H1 (cell line): ENCODE measurements at regions not wholly inside any gene's neighbourhood (a gene's known extent, or its start where the extent isn't known, plus 50 kb on each side); places are given as distances from the start of the nearest gene placed in this dataset.

ENCODE experiments used
- CTCF ChIA-PET: fragments of 300-600 bp; sonication (Branson Sonifier 250); formaldehyde crosslinking; loops from one replicate; lab custom pipeline; 2021; ENCODE audit not compliant: partially characterized antibody; lab: Charles Lee
- POLR2A ChIA-PET: fragments of 300-600 bp; sonication (Branson Sonifier 250); formaldehyde crosslinking; loops from one replicate; lab custom pipeline; 2021; ENCODE audit warnings: inconsistent platforms; ENCODE audit not compliant: partially characterized antibody; lab: Charles Lee
- DNase-seq, 2 experiments: peaks; one replicate each; pipeline versions ENCODE4 v3.0.0 to v3.0.0-alpha.2; 2010 to 2022; ENCODE audit warnings: low spot score in 2 of 2, low read depth in 1 of 2, mixed read lengths in 1 of 2
- FAIRE-seq: peaks from 2 replicates; lab custom pipeline; 2011; peaks lifted over from hg19 to GRCh38; lab: Jason Lieb, UNC
- H2AFZ ChIP-seq: 2 replicates; pipeline ENCODE4 v1.8.1; 2012; ENCODE audit warnings: low read length, inconsistent platforms
- H2AK5ac ChIP-seq: 2 replicates; pipeline ENCODE4 v1.6.1; 2013; ENCODE audit warnings: low read depth, low read length
- H2BK120ac ChIP-seq: replicated peaks from 2 replicates; pipeline ENCODE3; 2013; ENCODE audit warnings: low read depth, low read length, inconsistent platforms
- H2BK12ac ChIP-seq: 2 replicates; pipeline ENCODE4 v1.6.1; 2013; ENCODE audit warnings: low read depth, low read length
- H2BK15ac ChIP-seq: 2 replicates; pipeline ENCODE4 v1.6.1; 2013; ENCODE audit warnings: low read length
- H2BK20ac ChIP-seq: 2 replicates; pipeline ENCODE4 v1.6.1; 2013; ENCODE audit warnings: low read length
- H2BK5ac ChIP-seq: 2 replicates; pipeline ENCODE4 v1.6.1; 2013; ENCODE audit warnings: low read depth, low read length
- H3K14ac ChIP-seq: 2 replicates; pipeline ENCODE4 v1.6.1; 2013; ENCODE audit warnings: inconsistent platforms; ENCODE audit not compliant: insufficient read length
- H3K18ac ChIP-seq: 2 replicates; pipeline ENCODE4 v1.6.1; 2013; ENCODE audit warnings: low read length; ENCODE audit errors: extremely low read depth
- H3K23ac ChIP-seq: 2 replicates; pipeline ENCODE4 v1.6.1; 2013; ENCODE audit warnings: inconsistent platforms; ENCODE audit not compliant: insufficient read length
- H3K23me2 ChIP-seq: 2 replicates; pipeline ENCODE4 v1.6.1; 2013; ENCODE audit warnings: low read depth, low read length
- H3K27ac ChIP-seq: 2 replicates; pipeline ENCODE4 v1.6.1; 2011; ENCODE audit warnings: low read depth, low read length, inconsistent platforms
- H3K27me3 ChIP-seq, 4 experiments: replicated peaks in 1 of 4; 1 replicate in 1 of 4; 2 replicates in 3 of 4; pipeline versions ENCODE4 v1.6.1 to v1.8.1; 2011 to 2013; ENCODE audit warnings: low read length in 3 of 4, mild to moderate bottlenecking in 3 of 4, inconsistent platforms in 2 of 4, mixed read lengths in 2 of 4, moderate library complexity in 1 of 4; ENCODE audit not compliant: control insufficient read depth in 3 of 4, insufficient read depth in 3 of 4; ENCODE audit errors: extremely low read depth in 1 of 4
- H3K36me3 ChIP-seq, 4 experiments: 2 replicates each; pipeline versions ENCODE4 v1.6.1 to v1.8.1; 2011 to 2013; ENCODE audit warnings: mild to moderate bottlenecking in 4 of 4, low read length in 3 of 4, moderate library complexity in 2 of 4, control low read depth in 1 of 4, inconsistent platforms in 1 of 4; ENCODE audit not compliant: insufficient read depth in 4 of 4, control insufficient read depth in 2 of 4
- H3K4ac ChIP-seq: replicated peaks from 2 replicates; pipeline ENCODE3; 2013; ENCODE audit warnings: low read length, low read depth, mixed read lengths, inconsistent platforms; ENCODE audit not compliant: insufficient read length
- H3K4me1 ChIP-seq, 4 experiments: replicated peaks in 1 of 4; 1 replicate in 1 of 4; 2 replicates in 3 of 4; pipeline versions ENCODE4 v1.6.1 to v1.8.1; 2011 to 2013; ENCODE audit warnings: low read length in 3 of 4, inconsistent platforms in 2 of 4, mixed read lengths in 1 of 4; ENCODE audit not compliant: insufficient read depth in 4 of 4, control insufficient read depth in 3 of 4
- H3K4me2 ChIP-seq, 2 experiments: 2 replicates each; pipeline versions ENCODE4 v1.6.1 to v1.8.1; 2011 to 2013; ENCODE audit warnings: low read depth in 2 of 2, low read length in 2 of 2, control low read depth in 1 of 2, inconsistent platforms in 1 of 2, mild to moderate bottlenecking in 1 of 2; ENCODE audit not compliant: insufficient read depth in 1 of 2
- H3K4me3 ChIP-seq, 4 experiments: fragments of 200-600, 300-600 bp in 1 of 4; sonication (generic), shearing (Covaris generic), sonication (Bioruptor Twin) in 1 of 4; 2 replicates each; pipeline versions ENCODE4 v1.5.1 to v1.8.1; 2011 to 2016; ENCODE audit warnings: low read length in 4 of 4, low read depth in 3 of 4, control low read depth in 2 of 4, inconsistent platforms in 2 of 4, mild to moderate bottlenecking in 2 of 4, mixed read lengths in 1 of 4, moderate library complexity in 1 of 4; ENCODE audit not compliant: insufficient read depth in 2 of 4; ENCODE audit errors: extremely low read depth in 1 of 4
- H3K56ac ChIP-seq: replicated peaks from 2 replicates; pipeline ENCODE3; 2013; ENCODE audit warnings: low read depth, mild to moderate bottlenecking, mixed read lengths, low read length, inconsistent platforms; ENCODE audit not compliant: insufficient read length
- H3K79me1 ChIP-seq: 2 replicates; pipeline ENCODE4 v1.6.1; 2013; ENCODE audit warnings: low read depth, low read length, control low read depth
- H3K79me2 ChIP-seq, 2 experiments: 2 replicates each; pipeline versions ENCODE4 v1.6.1 to v1.8.1; 2012 to 2013; ENCODE audit warnings: low read length in 2 of 2, mild to moderate bottlenecking in 2 of 2, inconsistent platforms in 1 of 2; ENCODE audit not compliant: insufficient read depth in 2 of 2, control insufficient read depth in 1 of 2
- H3K9ac ChIP-seq, 4 experiments: replicated peaks in 1 of 4; 1 replicate in 1 of 4; 2 replicates in 3 of 4; pipeline versions ENCODE4 v1.6.1 to v1.8.1; 2011 to 2013; ENCODE audit warnings: low read depth in 3 of 4, low read length in 3 of 4, control low read depth in 2 of 4, mild to moderate bottlenecking in 2 of 4, moderate library complexity in 2 of 4, inconsistent platforms in 1 of 4; ENCODE audit errors: extremely low read depth in 1 of 4
- H3K9me3 ChIP-seq, 2 experiments: 2 replicates each; pipeline versions ENCODE4 v1.6.1 to v1.8.1; 2012 to 2013; ENCODE audit warnings: mild to moderate bottlenecking in 2 of 2, moderate library complexity in 2 of 2, control low read depth in 1 of 2, inconsistent platforms in 1 of 2, low read depth in 1 of 2, low read length in 1 of 2, mixed read lengths in 1 of 2; ENCODE audit not compliant: insufficient read depth in 2 of 2
- H4K20me1 ChIP-seq, 2 experiments: replicated peaks in 1 of 2; 2 replicates each; pipeline versions ENCODE3 to v1.8.1; 2011 to 2013; ENCODE audit warnings: inconsistent platforms in 2 of 2, low read length in 2 of 2, mild to moderate bottlenecking in 1 of 2; ENCODE audit not compliant: insufficient read depth in 2 of 2, control insufficient read depth in 1 of 2
- H4K5ac ChIP-seq: 2 replicates; pipeline ENCODE4 v1.6.1; 2013; ENCODE audit warnings: low read length, low read depth, mixed read lengths, inconsistent platforms; ENCODE audit not compliant: insufficient read length
- H4K8ac ChIP-seq: 2 replicates; pipeline ENCODE4 v1.8.0; 2013; ENCODE audit warnings: mild to moderate bottlenecking, moderate library complexity, low read length, inconsistent platforms; ENCODE audit not compliant: insufficient read depth; ENCODE audit errors: extremely low read depth
- H4K91ac ChIP-seq: replicated peaks from 2 replicates; pipeline ENCODE3; 2013; ENCODE audit warnings: low read length, mixed read lengths, inconsistent platforms; ENCODE audit not compliant: insufficient read length
- GABPA ChIP-seq: IDR thresholded peaks from 2 replicates; pipeline ENCODE4 v1.6.1; 2011; ENCODE audit warnings: mild to moderate bottlenecking, low read length, moderate library complexity, borderline replicate concordance; ENCODE audit not compliant: insufficient read depth
- GTF2F1 ChIP-seq: IDR thresholded peaks from 2 replicates; pipeline ENCODE4 v1.6.1; 2012; ENCODE audit warnings: low read depth, low read length, improper control_type of control experiment, borderline replicate concordance
- HDAC2 ChIP-seq, 2 experiments: fragments of 300-600 bp in 1 of 2; sonication (generic) in 1 of 2; IDR thresholded peaks; 2 replicates each; pipeline ENCODE4 v1.6.1; 2011 to 2012; ENCODE audit warnings: low read depth in 2 of 2, low read length in 2 of 2, mild to moderate bottlenecking in 2 of 2, moderate library complexity in 2 of 2, borderline replicate concordance in 1 of 2, inconsistent platforms in 1 of 2
- JUN ChIP-seq: IDR thresholded peaks from 2 replicates; pipeline ENCODE4 v1.6.1; 2011; ENCODE audit warnings: low read depth, mild to moderate bottlenecking, improper control_type of control experiment, low read length
- KDM1A ChIP-seq: fragments of 200-600, 300-600 bp; sonication (generic); IDR thresholded peaks from 2 replicates; pipeline ENCODE4 v1.7.1; 2016; ENCODE audit warnings: mild to moderate bottlenecking, low read length, borderline replicate concordance
- RFX5 ChIP-seq: IDR thresholded peaks from 2 replicates; pipeline ENCODE4 v1.6.1; 2011; ENCODE audit warnings: low read depth, low read length, improper control_type of control experiment, borderline replicate concordance
- RNF2 ChIP-seq: fragments of 200-900, 300-1000 bp; sonication (generic); IDR thresholded peaks from 2 replicates; pipeline ENCODE4 v1.7.1; 2016; ENCODE audit warnings: borderline replicate concordance, low read depth, mild to moderate bottlenecking, antibody characterized with exemption, low read length; ENCODE audit not compliant: poor library complexity, severe bottlenecking; ENCODE audit errors: missing control alignments
- SRF ChIP-seq: IDR thresholded peaks from 2 replicates; pipeline ENCODE4 v1.6.1; 2011; ENCODE audit warnings: mild to moderate bottlenecking, low read depth, low read length, moderate library complexity
- TAF1 ChIP-seq: IDR thresholded peaks from 2 replicates; pipeline ENCODE4 v1.6.1; 2011; ENCODE audit warnings: mild to moderate bottlenecking, low read depth, low read length
- TAF7 ChIP-seq: optimal IDR thresholded peaks from 2 replicates; pipeline ENCODE3; 2011; ENCODE audit warnings: low read depth, mild to moderate bottlenecking, inconsistent platforms, low read length, moderate library complexity, borderline replicate concordance
- TEAD4 ChIP-seq: IDR thresholded peaks from 2 replicates; pipeline ENCODE4 v1.6.1; 2012; ENCODE audit warnings: low read depth, low read length, inconsistent platforms, mixed read lengths
- USF2 ChIP-seq: IDR thresholded peaks from 2 replicates; pipeline ENCODE4 v1.6.1; 2011; ENCODE audit warnings: low read length, improper control_type of control experiment
- WGBS, 2 experiments: shearing (Covaris generic) in 1 of 2; methylation state at CpG; one replicate each; pipeline versions ENCODE4 v1.1.6 to v1.1.7; 2013 to 2015; ENCODE audit warnings: low lambda C conversion rate in 2 of 2, mixed read lengths in 2 of 2, inconsistent platforms in 1 of 2, low coverage in 1 of 2, missing lambda C conversion rate in 1 of 2; ENCODE audit not compliant: insufficient replicate concordance in 2 of 2, insufficient coverage in 1 of 2, insufficient read length in 1 of 2; ENCODE audit errors: extremely low coverage in 1 of 2, missing lambda C conversion rate in 1 of 2; 5-methylcytosine and 5-hydroxymethylcytosine counted together

- no peaks in the 10 kb centered on the region for H3K23me2 ChIP-seq
- H3K27ac ChIP-seq = no peak overlapping the region
- H2BK5ac ChIP-seq = no peak overlapping the region
- ChIA-PET CTCF (no interaction called here), POLR2A (interaction anchor here (0.6 to 0.8 kb wide), 2 partner anchors 15 to 1920 kb away, joined by 3 read pairs; no protein-coding TSS in a partner anchor)
- no peak overlapping the region for H3K4me2 ChIP-seq
- H3K27me3 ChIP-seq = no peaks in the 10 kb centered on the region
- H4K8ac ChIP-seq = no peak overlapping the region
- H3K14ac ChIP-seq = no peak overlapping the region
- no peaks in the 10 kb centered on the region for H3K79me2 ChIP-seq
- no peak overlapping the region for H2BK20ac ChIP-seq
- no peaks in the 10 kb centered on the region for H4K20me1 ChIP-seq
- H3K9me3 ChIP-seq = no peaks in the 10 kb centered on the region
- no peak overlapping the region for H3K56ac ChIP-seq
- H3K18ac ChIP-seq = no peak overlapping the region
- FAIRE-seq (no peak), DNase-seq (no peak)
- no peak overlapping the region for H4K5ac ChIP-seq
- no peak overlapping the region for H2BK12ac ChIP-seq
- 0 out of 2 replicates have a peak overlapping the region, but pooled peaks have one; percentile 13 for H2AFZ ChIP-seq
- H3K4me3 ChIP-seq = no peak overlapping the region
- no peaks in the 10 kb centered on the region for H3K4me1 ChIP-seq
- no peaks in the 10 kb centered on the region for H3K36me3 ChIP-seq
- H3K23ac ChIP-seq = no peak overlapping the region
- H3K4ac ChIP-seq = no peak overlapping the region
- H2AK5ac ChIP-seq = no peak overlapping the region
- H2BK15ac ChIP-seq = no peak overlapping the region
- no peak overlapping the region for H3K9ac ChIP-seq
- WGBS, 2 experiments = 91% methylated on average over 3 of the region's 3 CpGs; no CpG with 5 or more reads in 1 of the 2 experiments
- H4K91ac ChIP-seq = no peak overlapping the region
- H3K79me1 ChIP-seq = no peaks in the 10 kb centered on the region
- H2BK120ac ChIP-seq = no peak overlapping the region
- TF ChIP-seq KDM1A = no peak
- TF ChIP-seq TAF7 = no peak
- no peak for TF ChIP-seq JUN
- no peak for TF ChIP-seq HDAC2 (IDR thresholded peaks at IDR 0.05; ENCODE audit: borderline replicate concordance in 1 of 2, low read depth in 2 of 2, low read length in 2 of 2)
- TF ChIP-seq GTF2F1 = no peak
- no peak for TF ChIP-seq TAF1
- no peak for TF ChIP-seq USF2
- TF ChIP-seq SRF = no peak
- no peak for TF ChIP-seq TEAD4
- TF ChIP-seq RFX5 = no peak
- TF ChIP-seq RNF2 = no peak
- TF ChIP-seq GABPA = no peak
Observed at GRCh38 chr7:25600262-25600920, 372.1 kb upstream of the NPVF start.
